HCT116 (cell line): ENCODE measurements at regions not wholly inside any gene's neighbourhood (a gene's known extent, or its start where the extent isn't known, plus 50 kb on each side); places are given as distances from the start of the nearest gene placed in this dataset.

Source experiments
- ATAC-seq: fragments of 200-7000 bp; cut with Tn5 transposase; 2 replicates; pipeline ENCODE4 v1.9.1; 2020; ENCODE audit warnings: mild to moderate bottlenecking, moderate library complexity
- BruUV-seq: library from RNA; stranded (reverse); fragments of 400-500 nt; replicated peaks from 2 replicates; lab custom pipeline; 2021; lab: Mats Ljungman, UMichigan
- CTCF ChIA-PET: fragments of 300-600 bp; sonication (Branson Sonifier 250); formaldehyde crosslinking; loops from one replicate; lab custom pipeline; 2021; ENCODE audit warnings: antibody characterized with exemption; lab: Charles Lee
- POLR2A ChIA-PET: fragments of 300-600, 350-600 bp; sonication (Branson Sonifier 250); formaldehyde crosslinking; loops from one replicate; lab custom pipeline; 2021; ENCODE audit warnings: antibody characterized with exemption; lab: Charles Lee
- RAD21 ChIA-PET, 2 experiments: fragments of 300-600 bp; sonication (Branson Sonifier 250); formaldehyde crosslinking; loops; one replicate each; lab custom pipeline; 2023; ENCODE audit warnings: low total read pairs in 2 of 2; ENCODE audit not compliant: uncharacterized antibody in 2 of 2, unreplicated experiment in 2 of 2, low non-redundant PET in 1 of 2; lab: Charles Lee
- DNase-seq: peaks from one replicate; pipeline ENCODE4 v3.0.0-alpha.2; 2010; ENCODE audit warnings: low read depth, low spot score
- H2AFZ ChIP-seq: fragments of 200-600 bp; shearing (Covaris generic), sonication (generic); 2 replicates; pipeline ENCODE4 v1.6.1; 2017; ENCODE audit warnings: low read depth, mixed run types, mixed read lengths, antibody characterized with exemption, low read length; ENCODE audit not compliant: poor library complexity, severe bottlenecking
- H3K27ac ChIP-seq: 2 replicates; pipeline ENCODE4 v1.5.1; 2012; ENCODE audit warnings: low read depth, low read length
- H3K27me3 ChIP-seq: fragments of 200-600 bp; sonication (generic); 2 replicates; pipeline ENCODE4 v1.6.1; 2016; ENCODE audit warnings: mixed run types, low read length, mixed read lengths; ENCODE audit not compliant: insufficient read depth
- H3K36me3 ChIP-seq, 2 experiments: fragments of 200-500 bp in 1 of 2; fragments of 200-600 bp in 1 of 2; sonication (Bioruptor generic) in 1 of 2; sonication (generic) in 1 of 2; 2 replicates each; pipeline versions ENCODE4 v1.5.1 to v1.6.1; 2014 to 2016; ENCODE audit warnings: low read length in 2 of 2, inconsistent platforms in 1 of 2, mixed read lengths in 1 of 2, mixed run types in 1 of 2; ENCODE audit not compliant: insufficient read depth in 2 of 2, control insufficient read depth in 1 of 2
- H3K4me1 ChIP-seq, 2 experiments: fragments of 200-600 bp in 1 of 2; sonication (generic) in 1 of 2; 2 replicates each; pipeline versions ENCODE4 v1.5.1 to v1.6.1; 2012 to 2017; ENCODE audit warnings: low read length in 2 of 2, inconsistent platforms in 1 of 2, mild to moderate bottlenecking in 1 of 2, mixed read lengths in 1 of 2, mixed run types in 1 of 2, moderate library complexity in 1 of 2; ENCODE audit not compliant: insufficient read depth in 2 of 2, control insufficient read depth in 1 of 2
- H3K4me2 ChIP-seq: fragments of 200-600 bp; sonication (generic); 2 replicates; pipeline ENCODE4 v1.6.1; 2017; ENCODE audit warnings: mixed run types, low read length, mixed read lengths
- H3K4me3 ChIP-seq, 2 experiments: fragments of 200-600 bp in 1 of 2; sonication (generic) in 1 of 2; replicated peaks in 1 of 2; 2 replicates each; pipeline ENCODE4 v1.5.1; 2011 to 2016; ENCODE audit warnings: low read length in 2 of 2, control low read depth in 1 of 2, low read depth in 1 of 2, mild to moderate bottlenecking in 1 of 2, mixed read lengths in 1 of 2, mixed run types in 1 of 2
- H3K79me2 ChIP-seq: fragments of 200-600 bp; sonication (generic); 2 replicates; pipeline ENCODE4 v1.6.1; 2017; ENCODE audit warnings: mild to moderate bottlenecking, mixed run types, low read length, moderate library complexity, mixed read lengths; ENCODE audit not compliant: insufficient read depth
- H3K9ac ChIP-seq: fragments of 200-600 bp; sonication (generic); 2 replicates; pipeline ENCODE4 v1.6.1; 2016; ENCODE audit warnings: low read length, mixed read lengths
- H3K9me2 ChIP-seq: fragments of 200-600 bp; sonication (generic), shearing (Covaris generic); 2 replicates; pipeline ENCODE4 v1.6.1; 2017; ENCODE audit warnings: mixed run types, mild to moderate bottlenecking, moderate library complexity; ENCODE audit not compliant: insufficient read depth
- H3K9me3 ChIP-seq, 2 experiments: fragments of 200-500 bp in 1 of 2; fragments of 200-600 bp in 1 of 2; sonication (Bioruptor generic) in 1 of 2; sonication (generic) in 1 of 2; 2 replicates each; pipeline ENCODE4 v1.6.1; 2014 to 2017; ENCODE audit warnings: low read length in 2 of 2, mixed read lengths in 2 of 2, inconsistent platforms in 1 of 2, low read depth in 1 of 2, mild to moderate bottlenecking in 1 of 2, mixed run types in 1 of 2, moderate library complexity in 1 of 2; ENCODE audit not compliant: control insufficient read depth in 1 of 2, insufficient read depth in 1 of 2
- H4K20me1 ChIP-seq: fragments of 200-600 bp; sonication (generic), shearing (Covaris generic); 2 replicates; pipeline ENCODE4 v1.6.1; 2017; ENCODE audit warnings: mixed run types, mild to moderate bottlenecking, moderate library complexity; ENCODE audit not compliant: insufficient read depth
- CBX3 ChIP-seq: IDR thresholded peaks from 2 replicates; pipeline ENCODE4 v1.6.1; 2012; ENCODE audit warnings: low read depth
- CEBPB ChIP-seq: IDR thresholded peaks from 2 replicates; pipeline ENCODE4 v1.6.1; 2012; ENCODE audit warnings: low read depth
- EZH2phosphoT487 ChIP-seq: fragments of 200-600 bp; IDR thresholded peaks from 2 replicates; pipeline ENCODE4 v1.6.1; 2018; ENCODE audit warnings: antibody characterized with exemption, borderline replicate concordance
- FOSL1 ChIP-seq: IDR thresholded peaks from 2 replicates; pipeline ENCODE4 v1.6.1; 2012; ENCODE audit warnings: low read depth
- JUND ChIP-seq: IDR thresholded peaks from 2 replicates; pipeline ENCODE4 v1.6.1; 2012
- POLR2AphosphoS5 ChIP-seq: IDR thresholded peaks from 2 replicates; pipeline ENCODE4 v1.6.1; 2011; ENCODE audit warnings: mild to moderate bottlenecking, low read depth, low read length, moderate library complexity
- RAD21 ChIP-seq: IDR thresholded peaks from 2 replicates; pipeline ENCODE4 v1.6.1; 2012; ENCODE audit warnings: low read depth, mild to moderate bottlenecking
- SP1 ChIP-seq: IDR thresholded peaks from 2 replicates; pipeline ENCODE4 v1.6.1; 2012; ENCODE audit warnings: low read depth
- SRF ChIP-seq: IDR thresholded peaks from 2 replicates; pipeline ENCODE4 v1.6.1; 2012; ENCODE audit warnings: low read depth
- ZFX ChIP-seq: fragments of 450-650 bp; IDR thresholded peaks from 2 replicates; pipeline ENCODE4 v1.6.1; 2017
- intact Hi-C: fragments of 100-400 bp; cut with micrococcal nuclease; formaldehyde crosslinking; loops from 2 replicates; pipeline ENCODE4 v1.10.0; 2022
- TF ChIP-seq, protein P1 (sequence below): IDR thresholded peaks from 2 replicates; pipeline ENCODE4 v1.6.1; 2012
- TF ChIP-seq, protein P2 (sequence below), 3 experiments: fragments of 200-600 bp in 1 of 3; sonication (generic) in 1 of 3; IDR thresholded peaks in 2 of 3; conservative IDR thresholded peaks in 1 of 3; 2 replicates each; pipeline ENCODE4 v1.5.1; 2012 to 2017; ENCODE audit warnings: low read depth in 2 of 3, low read length in 2 of 3, antibody characterized with exemption in 1 of 3, borderline replicate concordance in 1 of 3, control low read depth in 1 of 3, mild to moderate bottlenecking in 1 of 3, mixed read lengths in 1 of 3, mixed run types in 1 of 3, moderate library complexity in 1 of 3; ENCODE audit not compliant: insufficient read depth in 1 of 3
- TF ChIP-seq, protein P3 (sequence below): IDR thresholded peaks from 2 replicates; pipeline ENCODE4 v1.6.1; 2012; ENCODE audit warnings: low read depth

DNA sequence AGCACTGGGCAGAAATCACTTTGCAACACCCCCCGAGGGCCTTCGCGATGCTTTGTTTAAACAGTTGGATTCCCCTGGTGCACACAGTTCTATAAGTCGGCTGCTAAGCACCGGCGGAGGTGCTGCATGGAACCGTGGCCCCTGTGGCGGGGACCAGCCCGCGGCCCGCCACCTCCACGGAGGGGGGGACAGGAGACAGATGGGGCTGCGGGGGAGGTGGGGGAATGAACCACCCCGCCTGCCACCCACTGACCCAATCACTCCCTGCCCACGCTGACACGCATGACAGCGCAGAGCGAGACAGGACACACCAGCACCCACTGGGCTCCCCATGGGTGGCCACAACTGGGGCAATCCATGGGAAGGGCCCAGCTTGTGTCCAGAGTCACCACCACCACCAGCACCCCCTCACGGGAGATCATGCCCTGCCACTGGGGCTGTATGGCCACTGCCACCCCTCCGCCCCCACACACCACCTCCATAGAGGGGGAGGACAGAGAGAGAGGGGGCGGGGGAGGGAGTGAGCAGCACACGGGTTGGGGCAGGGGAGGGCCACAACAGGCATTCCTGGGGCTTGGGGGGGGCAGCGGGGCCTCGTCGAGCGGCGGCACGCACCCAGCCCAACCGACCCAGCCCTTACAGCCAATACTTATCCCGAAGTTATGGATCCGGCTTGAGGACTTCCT lies 118.3 kb upstream of the ANKRD30BL start:
- H3K9me3 ChIP-seq = no peaks in the 10 kb centered on the region; a peak in 1 of 4 replicates
- ATAC-seq (no peak), DNase-seq (no peak)
- no peaks in the 10 kb centered on the region for H3K9me2 ChIP-seq
- ChIA-PET POLR2A (no interaction called here), RAD21 (no interaction called here), CTCF (no interaction called here)
- no peak overlapping the region for H2AFZ ChIP-seq
- intact Hi-C loops = no loop called here
- H3K9ac ChIP-seq = no peak overlapping the region
- no peaks in the 10 kb centered on the region for H4K20me1 ChIP-seq
- H3K27ac ChIP-seq = no peak overlapping the region
- no peak for TF ChIP-seq JUND
- no peak for TF ChIP-seq RAD21
- TF ChIP-seq, protein P1, sequence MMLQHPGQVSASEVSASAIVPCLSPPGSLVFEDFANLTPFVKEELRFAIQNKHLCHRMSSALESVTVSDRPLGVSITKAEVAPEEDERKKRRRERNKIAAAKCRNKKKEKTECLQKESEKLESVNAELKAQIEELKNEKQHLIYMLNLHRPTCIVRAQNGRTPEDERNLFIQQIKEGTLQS = no peak
- TF ChIP-seq CEBPB = no peak
- TF ChIP-seq, all 23 proteins: peak for 0
- H3K4me1 ChIP-seq = no peaks in the 10 kb centered on the region
- H3K36me3 ChIP-seq = no peaks in the 10 kb centered on the region
- BruUV-seq = no TSS peak
- no peak overlapping the region for H3K4me2 ChIP-seq
- H3K4me3 ChIP-seq = no peak overlapping the region
- H3K79me2 ChIP-seq = no peaks in the 10 kb centered on the region
- no peaks in the 10 kb centered on the region for H3K27me3 ChIP-seq

DNA sequence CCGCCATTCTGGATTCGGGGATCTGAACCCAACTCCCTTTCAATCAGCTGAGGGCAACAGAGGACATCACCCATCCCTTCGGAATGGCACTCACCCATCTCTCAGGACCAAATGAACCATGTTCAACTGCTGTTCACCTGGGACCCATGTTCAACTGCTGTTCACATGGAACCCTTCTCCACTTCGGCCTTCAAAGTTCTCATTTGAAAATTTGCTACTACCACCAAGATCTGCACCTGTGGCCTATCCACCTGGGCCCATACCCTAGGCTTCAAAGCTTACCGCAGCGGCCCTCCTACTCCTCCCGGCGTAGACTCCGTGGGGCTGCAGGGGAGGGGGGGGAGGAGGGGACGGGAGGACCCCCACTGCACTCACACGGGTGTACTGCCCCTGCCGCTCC lies 119.2 kb upstream of the ANKRD30BL start:
- H4K20me1 ChIP-seq = no peaks in the 10 kb centered on the region
- ATAC-seq = no peak
- no peaks in the 10 kb centered on the region for H3K9me2 ChIP-seq
- H3K27me3 ChIP-seq = no peaks in the 10 kb centered on the region
- H3K4me2 ChIP-seq = no peak overlapping the region
- no TSS peak for BruUV-seq
- RAD21 ChIA-PET = no interaction called here
- H3K9ac ChIP-seq = no peak overlapping the region
- no peak for TF ChIP-seq SRF
- no peak for TF ChIP-seq RAD21
- no peak for TF ChIP-seq CBX3
- TF ChIP-seq, protein P2, sequence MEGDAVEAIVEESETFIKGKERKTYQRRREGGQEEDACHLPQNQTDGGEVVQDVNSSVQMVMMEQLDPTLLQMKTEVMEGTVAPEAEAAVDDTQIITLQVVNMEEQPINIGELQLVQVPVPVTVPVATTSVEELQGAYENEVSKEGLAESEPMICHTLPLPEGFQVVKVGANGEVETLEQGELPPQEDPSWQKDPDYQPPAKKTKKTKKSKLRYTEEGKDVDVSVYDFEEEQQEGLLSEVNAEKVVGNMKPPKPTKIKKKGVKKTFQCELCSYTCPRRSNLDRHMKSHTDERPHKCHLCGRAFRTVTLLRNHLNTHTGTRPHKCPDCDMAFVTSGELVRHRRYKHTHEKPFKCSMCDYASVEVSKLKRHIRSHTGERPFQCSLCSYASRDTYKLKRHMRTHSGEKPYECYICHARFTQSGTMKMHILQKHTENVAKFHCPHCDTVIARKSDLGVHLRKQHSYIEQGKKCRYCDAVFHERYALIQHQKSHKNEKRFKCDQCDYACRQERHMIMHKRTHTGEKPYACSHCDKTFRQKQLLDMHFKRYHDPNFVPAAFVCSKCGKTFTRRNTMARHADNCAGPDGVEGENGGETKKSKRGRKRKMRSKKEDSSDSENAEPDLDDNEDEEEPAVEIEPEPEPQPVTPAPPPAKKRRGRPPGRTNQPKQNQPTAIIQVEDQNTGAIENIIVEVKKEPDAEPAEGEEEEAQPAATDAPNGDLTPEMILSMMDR (IDR thresholded peaks at IDR 0.05 in 2 of 3, conservative IDR thresholded peaks at IDR 0.05 in 1 of 3; ENCODE audit: borderline replicate concordance in 1 of 3, insufficient read depth in 1 of 3, low read depth in 2 of 3, low read length in 2 of 3) = no peak
- TF ChIP-seq CEBPB = no peak
- TF ChIP-seq, protein P3, sequence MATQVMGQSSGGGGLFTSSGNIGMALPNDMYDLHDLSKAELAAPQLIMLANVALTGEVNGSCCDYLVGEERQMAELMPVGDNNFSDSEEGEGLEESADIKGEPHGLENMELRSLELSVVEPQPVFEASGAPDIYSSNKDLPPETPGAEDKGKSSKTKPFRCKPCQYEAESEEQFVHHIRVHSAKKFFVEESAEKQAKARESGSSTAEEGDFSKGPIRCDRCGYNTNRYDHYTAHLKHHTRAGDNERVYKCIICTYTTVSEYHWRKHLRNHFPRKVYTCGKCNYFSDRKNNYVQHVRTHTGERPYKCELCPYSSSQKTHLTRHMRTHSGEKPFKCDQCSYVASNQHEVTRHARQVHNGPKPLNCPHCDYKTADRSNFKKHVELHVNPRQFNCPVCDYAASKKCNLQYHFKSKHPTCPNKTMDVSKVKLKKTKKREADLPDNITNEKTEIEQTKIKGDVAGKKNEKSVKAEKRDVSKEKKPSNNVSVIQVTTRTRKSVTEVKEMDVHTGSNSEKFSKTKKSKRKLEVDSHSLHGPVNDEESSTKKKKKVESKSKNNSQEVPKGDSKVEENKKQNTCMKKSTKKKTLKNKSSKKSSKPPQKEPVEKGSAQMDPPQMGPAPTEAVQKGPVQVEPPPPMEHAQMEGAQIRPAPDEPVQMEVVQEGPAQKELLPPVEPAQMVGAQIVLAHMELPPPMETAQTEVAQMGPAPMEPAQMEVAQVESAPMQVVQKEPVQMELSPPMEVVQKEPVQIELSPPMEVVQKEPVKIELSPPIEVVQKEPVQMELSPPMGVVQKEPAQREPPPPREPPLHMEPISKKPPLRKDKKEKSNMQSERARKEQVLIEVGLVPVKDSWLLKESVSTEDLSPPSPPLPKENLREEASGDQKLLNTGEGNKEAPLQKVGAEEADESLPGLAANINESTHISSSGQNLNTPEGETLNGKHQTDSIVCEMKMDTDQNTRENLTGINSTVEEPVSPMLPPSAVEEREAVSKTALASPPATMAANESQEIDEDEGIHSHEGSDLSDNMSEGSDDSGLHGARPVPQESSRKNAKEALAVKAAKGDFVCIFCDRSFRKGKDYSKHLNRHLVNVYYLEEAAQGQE = no peak
- TF ChIP-seq, protein P1 = no peak
- TF ChIP-seq ZFX = no peak
- no peak for TF ChIP-seq SP1
- TF ChIP-seq POLR2AphosphoS5 = no peak
- TF ChIP-seq FOSL1 = no peak
- no peak for TF ChIP-seq EZH2phosphoT487
- no peaks in the 10 kb centered on the region for H3K36me3 ChIP-seq
- no peak overlapping the region for H3K27ac ChIP-seq
- H2AFZ ChIP-seq = no peak overlapping the region
- CTCF ChIA-PET = no interaction called here
- no peaks in the 10 kb centered on the region; a peak in 1 of 4 replicates for H3K9me3 ChIP-seq
- no peak for DNase-seq
- H3K4me1 ChIP-seq = no peaks in the 10 kb centered on the region
- H3K4me3 ChIP-seq = no peak overlapping the region
- intact Hi-C loops = no loop called here
- POLR2A ChIA-PET = no interaction called here
- no peaks in the 10 kb centered on the region for H3K79me2 ChIP-seq
